ENCODE measurements at regions not wholly inside any gene's neighbourhood (a gene's known extent, or its start where the extent isn't known, plus 50 kb on each side); places are given as distances from the start of the nearest gene placed in this dataset.

DNA sequence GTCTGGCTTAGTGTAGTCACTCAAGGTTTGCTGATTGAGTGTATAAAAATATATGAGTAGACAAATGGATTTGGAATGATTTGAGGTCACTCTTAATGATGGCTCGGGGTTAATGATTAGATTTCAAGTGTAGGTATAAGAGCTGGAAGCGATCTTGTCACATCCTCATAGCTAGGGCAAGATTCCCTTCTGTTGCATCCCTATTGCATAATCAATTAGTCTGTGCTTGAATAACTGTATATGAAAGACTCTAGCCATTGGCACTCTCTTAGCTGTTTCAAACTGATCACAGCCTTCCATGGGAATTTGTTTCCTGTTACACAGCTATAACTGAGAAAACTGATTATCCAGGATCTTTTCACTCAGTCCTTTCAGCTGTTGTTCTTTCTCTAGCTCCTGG is 811.6 kb downstream of the TLE4 start:
- Histone ChIP-seq H3K9ac (ENCODE audit: low read depth, low read length, poor library complexity) (no peak overlapping the region), H3K27ac (replicated peaks; ENCODE audit: low read length) (no peak overlapping the region), H4K8ac (ENCODE audit: low read depth, low read length) (no peak overlapping the region), H3K18ac (ENCODE audit: low read length) (no peak overlapping the region), H3K4me3 (ENCODE audit: low read length in 2 of 2) (no peak overlapping the region), H2AFZ (ENCODE audit: low read length) (no peak overlapping the region), H3K36me3 (replicated peaks in 1 of 2; ENCODE audit: control insufficient read depth in 2 of 2, insufficient read depth in 2 of 2, low read length in 2 of 2) (no peaks in the 10 kb centered on the region), H3K23ac (ENCODE audit: low read depth, low read length, poor library complexity) (no peak overlapping the region), H3K9me3 (replicated peaks in 1 of 2; ENCODE audit: control insufficient read depth in 2 of 2, insufficient read depth in 1 of 2, low read depth in 1 of 2, low read length in 2 of 2) (no peaks in the 10 kb centered on the region), H3K4ac (ENCODE audit: low read length) (no peak overlapping the region), H3K14ac (ENCODE audit: low read length) (no peak overlapping the region), H3K79me1 (ENCODE audit: low read depth, low read length) (no peaks in the 10 kb centered on the region), H2BK15ac (ENCODE audit: low read length) (no peak overlapping the region), H2BK12ac (ENCODE audit: low read length) (no peak overlapping the region), H4K91ac (ENCODE audit: low read depth, low read length, poor library complexity) (no peak overlapping the region), H3K4me2 (ENCODE audit: insufficient read depth, low read length, poor library complexity, severe bottlenecking) (no peak overlapping the region), H3K4me1 (ENCODE audit: control insufficient read depth in 2 of 2, insufficient read depth in 1 of 2, low read depth in 1 of 2, low read length in 2 of 2) (no peaks in the 10 kb centered on the region), H3K27me3 (ENCODE audit: control insufficient read depth in 3 of 3, insufficient read depth in 3 of 3, low read depth in 1 of 3, low read length in 3 of 3) (no peaks in the 10 kb centered on the region), H2AK5ac (ENCODE audit: low read depth, low read length) (no peak overlapping the region), H2BK120ac (ENCODE audit: low read depth, low read length) (no peak overlapping the region), H2BK5ac (ENCODE audit: low read length) (no peak overlapping the region)
- no CpG with 5 or more reads among the region's 2 CpGs for WGBS, 2 donors (ENCODE audit: extremely low coverage in 2 of 2, insufficient read length in 2 of 2, insufficient replicate concordance in 1 of 2)
- DNase-seq (ENCODE audit: low spot score): no peak

- no peak for DNase-seq (ENCODE audit: low spot score)
- no CpG with 5 or more reads among the region's 5 CpGs for WGBS, 2 donors (ENCODE audit: extremely low coverage in 2 of 2, insufficient read length in 2 of 2, insufficient replicate concordance in 1 of 2)
- H3K36me3 ChIP-seq (replicated peaks in 1 of 2; ENCODE audit: control insufficient read depth in 2 of 2, insufficient read depth in 2 of 2, low read length in 2 of 2): no peaks in the 10 kb centered on the region
These were observed 810.6 kb downstream of the TLE4 start for GRCh38 chr9:80382211-80382891.

DNA sequence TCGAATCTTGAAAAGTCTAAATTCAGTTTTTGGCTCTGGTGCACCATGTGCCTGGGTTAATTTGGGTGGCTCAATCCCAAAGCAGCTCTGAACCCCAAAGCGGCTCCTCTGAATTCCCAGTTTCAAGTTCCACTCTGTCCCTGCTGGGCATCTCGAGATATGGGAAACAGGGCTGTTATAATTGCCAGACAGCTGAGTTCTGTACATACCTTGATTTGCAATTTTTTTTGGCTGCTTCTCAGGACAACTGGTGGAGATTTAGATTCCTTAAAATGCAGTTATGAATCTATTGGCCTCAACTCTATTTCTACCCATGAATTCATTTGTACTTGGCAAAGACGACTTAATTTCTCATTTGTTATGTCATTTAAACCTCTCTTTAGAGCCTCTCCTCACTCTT is 808.5 kb downstream of the TLE4 start:
- no peak overlapping the region for H3K4ac ChIP-seq (ENCODE audit: low read length)
- no peak overlapping the region for H2BK5ac ChIP-seq (ENCODE audit: low read length)
- H2AK5ac ChIP-seq (ENCODE audit: low read depth, low read length): no peak overlapping the region
- H3K23ac ChIP-seq (ENCODE audit: low read depth, low read length, poor library complexity): no peak overlapping the region
- H3K79me1 ChIP-seq (ENCODE audit: low read depth, low read length): no peaks in the 10 kb centered on the region
- no peak overlapping the region for H2AFZ ChIP-seq (ENCODE audit: low read length)
- H3K9me3 ChIP-seq (replicated peaks in 1 of 2; ENCODE audit: control insufficient read depth in 2 of 2, insufficient read depth in 1 of 2, low read depth in 1 of 2, low read length in 2 of 2): no peaks in the 10 kb centered on the region
- H3K4me2 ChIP-seq (ENCODE audit: insufficient read depth, low read length, poor library complexity, severe bottlenecking): no peak overlapping the region
- H3K4me1 ChIP-seq (ENCODE audit: control insufficient read depth in 2 of 2, insufficient read depth in 1 of 2, low read depth in 1 of 2, low read length in 2 of 2): no peaks in the 10 kb centered on the region
- H2BK15ac ChIP-seq (ENCODE audit: low read length): no peak overlapping the region
- WGBS, 2 donors (ENCODE audit: extremely low coverage in 2 of 2, insufficient read length in 2 of 2, insufficient replicate concordance in 1 of 2): no CpG with 5 or more reads among the region's 4 CpGs
- no peaks in the 10 kb centered on the region for H3K36me3 ChIP-seq (replicated peaks in 1 of 2; ENCODE audit: control insufficient read depth in 2 of 2, insufficient read depth in 2 of 2, low read length in 2 of 2)
- H2BK12ac ChIP-seq (ENCODE audit: low read length): no peak overlapping the region
- no peak overlapping the region for H4K91ac ChIP-seq (ENCODE audit: low read depth, low read length, poor library complexity)
- H2BK120ac ChIP-seq (ENCODE audit: low read depth, low read length): no peak overlapping the region
- H3K18ac ChIP-seq (ENCODE audit: low read length): no peak overlapping the region
- no peak overlapping the region for H3K14ac ChIP-seq (ENCODE audit: low read length)
- H3K27me3 ChIP-seq (ENCODE audit: control insufficient read depth in 3 of 3, insufficient read depth in 3 of 3, low read depth in 1 of 3, low read length in 3 of 3): no peaks in the 10 kb centered on the region
- H3K27ac ChIP-seq (replicated peaks; ENCODE audit: low read length): no peak overlapping the region
- H3K4me3 ChIP-seq (ENCODE audit: low read length in 2 of 2): no peak overlapping the region
- DNase-seq (ENCODE audit: low spot score): no peak
- no peak overlapping the region for H3K9ac ChIP-seq (ENCODE audit: low read depth, low read length, poor library complexity)
- H4K8ac ChIP-seq (ENCODE audit: low read depth, low read length): no peak overlapping the region

More at GRCh38 chr9:80382211-80382891, 810.6 kb downstream of the TLE4 start:
- Histone ChIP-seq H3K9ac (ENCODE audit: low read depth, low read length, poor library complexity) (no peak overlapping the region), H3K4me3 (ENCODE audit: low read length in 2 of 2) (no peak overlapping the region), H2AFZ (ENCODE audit: low read length) (no peak overlapping the region), H3K23ac (ENCODE audit: low read depth, low read length, poor library complexity) (no peak overlapping the region), H3K27me3 (ENCODE audit: control insufficient read depth in 3 of 3, insufficient read depth in 3 of 3, low read depth in 1 of 3, low read length in 3 of 3) (no peaks in the 10 kb centered on the region), H2BK5ac (ENCODE audit: low read length) (no peak overlapping the region), H3K27ac (replicated peaks; ENCODE audit: low read length) (no peak overlapping the region), H2BK120ac (ENCODE audit: low read depth, low read length) (no peak overlapping the region), H4K91ac (ENCODE audit: low read depth, low read length, poor library complexity) (no peak overlapping the region), H3K4me2 (ENCODE audit: insufficient read depth, low read length, poor library complexity, severe bottlenecking) (no peak overlapping the region), H3K14ac (ENCODE audit: low read length) (no peak overlapping the region), H3K9me3 (replicated peaks in 1 of 2; ENCODE audit: control insufficient read depth in 2 of 2, insufficient read depth in 1 of 2, low read depth in 1 of 2, low read length in 2 of 2) (no peaks in the 10 kb centered on the region), H2BK12ac (ENCODE audit: low read length) (no peak overlapping the region), H3K4me1 (ENCODE audit: control insufficient read depth in 2 of 2, insufficient read depth in 1 of 2, low read depth in 1 of 2, low read length in 2 of 2) (no peaks in the 10 kb centered on the region), H3K18ac (ENCODE audit: low read length) (no peak overlapping the region), H3K4ac (ENCODE audit: low read length) (no peak overlapping the region), H4K8ac (ENCODE audit: low read depth, low read length) (no peak overlapping the region), H3K79me1 (ENCODE audit: low read depth, low read length) (no peaks in the 10 kb centered on the region), H2AK5ac (ENCODE audit: low read depth, low read length) (no peak overlapping the region), H2BK15ac (ENCODE audit: low read length) (no peak overlapping the region)

DNA sequence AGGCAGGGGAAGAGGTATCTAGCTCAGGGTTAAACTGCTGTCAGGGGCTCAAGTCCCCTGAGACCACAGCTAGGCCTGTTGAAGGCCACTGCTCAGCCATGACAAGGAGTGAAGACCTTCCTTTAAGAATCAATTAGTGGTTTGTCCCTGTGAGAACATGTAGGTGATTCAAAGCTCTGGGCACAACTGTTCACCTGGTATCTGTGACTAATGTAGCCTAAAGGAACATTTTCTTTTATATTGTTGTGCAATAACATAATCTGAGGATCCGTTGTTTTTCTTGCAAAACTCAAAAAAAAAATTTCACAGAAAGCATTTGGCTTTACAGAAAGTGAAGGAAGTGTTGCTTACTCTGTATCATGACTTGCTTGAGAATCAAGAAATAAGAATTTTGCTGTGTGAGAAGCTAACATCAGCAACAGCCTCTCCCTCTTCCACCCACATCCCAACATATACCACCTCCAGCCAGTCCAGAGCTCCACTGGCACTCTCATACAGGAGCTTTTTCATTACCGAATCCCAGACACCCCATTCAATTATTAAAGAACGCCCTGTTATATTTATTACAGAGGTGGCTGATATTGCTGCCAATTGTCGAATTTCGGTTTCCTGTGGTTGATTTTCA is 807.0 kb downstream of the TLE4 start:
- no peaks in the 10 kb centered on the region for H3K79me1 ChIP-seq (ENCODE audit: low read depth, low read length)
- WGBS, 2 donors (ENCODE audit: extremely low coverage in 2 of 2, insufficient read length in 2 of 2, insufficient replicate concordance in 1 of 2): no CpG with 5 or more reads among the region's 5 CpGs
- H4K8ac ChIP-seq (ENCODE audit: low read depth, low read length): no peak overlapping the region
- no peak overlapping the region for H2BK15ac ChIP-seq (ENCODE audit: low read length)
- no peak overlapping the region for H3K4me3 ChIP-seq (ENCODE audit: low read length in 2 of 2)
- H3K4me1 ChIP-seq (ENCODE audit: control insufficient read depth in 2 of 2, insufficient read depth in 1 of 2, low read depth in 1 of 2, low read length in 2 of 2): no peaks in the 10 kb centered on the region
- no peak overlapping the region for H2BK120ac ChIP-seq (ENCODE audit: low read depth, low read length)
- no peak overlapping the region for H3K9ac ChIP-seq (ENCODE audit: low read depth, low read length, poor library complexity)
- no peak for DNase-seq (ENCODE audit: low spot score)
- H2AK5ac ChIP-seq (ENCODE audit: low read depth, low read length): no peak overlapping the region
- H4K91ac ChIP-seq (ENCODE audit: low read depth, low read length, poor library complexity): no peak overlapping the region
- no peak overlapping the region for H3K23ac ChIP-seq (ENCODE audit: low read depth, low read length, poor library complexity)
- no peak overlapping the region for H3K4ac ChIP-seq (ENCODE audit: low read length)
- no peak overlapping the region for H3K14ac ChIP-seq (ENCODE audit: low read length)
- no peak overlapping the region for H2AFZ ChIP-seq (ENCODE audit: low read length)
- no peaks in the 10 kb centered on the region for H3K27me3 ChIP-seq (ENCODE audit: control insufficient read depth in 3 of 3, insufficient read depth in 3 of 3, low read depth in 1 of 3, low read length in 3 of 3)
- H3K36me3 ChIP-seq (replicated peaks in 1 of 2; ENCODE audit: control insufficient read depth in 2 of 2, insufficient read depth in 2 of 2, low read length in 2 of 2): no peaks in the 10 kb centered on the region
- no peak overlapping the region for H3K18ac ChIP-seq (ENCODE audit: low read length)
- no peaks in the 10 kb centered on the region for H3K9me3 ChIP-seq (replicated peaks in 1 of 2; ENCODE audit: control insufficient read depth in 2 of 2, insufficient read depth in 1 of 2, low read depth in 1 of 2, low read length in 2 of 2)
- no peak overlapping the region for H3K4me2 ChIP-seq (ENCODE audit: insufficient read depth, low read length, poor library complexity, severe bottlenecking)
- H2BK5ac ChIP-seq (ENCODE audit: low read length): no peak overlapping the region
- H2BK12ac ChIP-seq (ENCODE audit: low read length): no peak overlapping the region
- no peak overlapping the region for H3K27ac ChIP-seq (replicated peaks; ENCODE audit: low read length)
